Jurkat, Clone E6-1 (cell line): ENCODE measurements at regions not wholly inside any gene's neighbourhood (a gene's known extent, or its start where the extent isn't known, plus 50 kb on each side); places are given as distances from the start of the nearest gene placed in this dataset.
"Not testable (repeated sequence)": the region's sequence is repeated elsewhere in the genome, so short reads cannot be mapped to it uniquely, and the experiment has no call there.

Experiments
- DNase-seq: peaks from one replicate; pipeline ENCODE4 v3.0.0-alpha.2; 2011; ENCODE audit warnings: low read depth, low spot score
- H3K4me3 ChIP-seq: 2 replicates; pipeline ENCODE4 v1.5.1; 2011; ENCODE audit warnings: mild to moderate bottlenecking, low read length, control low read depth, moderate library complexity

DNA sequence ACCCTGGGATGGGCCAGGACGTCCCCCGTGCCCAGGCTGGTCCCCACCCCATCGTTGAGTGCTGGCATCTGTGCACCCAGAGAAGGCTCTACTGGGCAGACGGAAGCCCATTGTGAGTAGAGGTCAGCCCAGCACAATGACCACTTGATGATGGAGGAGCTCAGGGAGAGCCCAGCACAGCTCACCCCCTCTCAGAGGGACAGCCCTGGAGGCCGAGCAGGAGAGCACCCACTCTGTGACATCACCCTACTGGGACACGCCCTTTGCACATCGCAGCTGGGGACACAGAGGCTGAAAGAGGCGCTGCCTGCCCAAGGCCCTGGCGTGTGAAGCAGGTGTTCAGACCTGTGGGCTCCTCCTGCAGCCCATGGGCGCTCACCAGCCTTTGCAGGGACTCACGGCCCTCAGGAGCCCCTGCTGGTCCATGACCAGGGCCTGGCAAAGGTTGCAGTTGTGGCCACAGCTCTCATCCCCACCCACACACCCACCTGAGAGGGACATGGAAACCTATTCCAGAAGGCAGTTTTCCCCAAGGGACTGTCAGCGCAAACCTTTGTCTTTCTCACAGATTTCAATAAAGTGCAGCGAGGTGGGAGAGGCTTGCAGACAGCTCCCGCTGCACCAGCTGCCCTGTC, 67.2 kb upstream of the PPP2R2D start:
- no peak for DNase-seq
- H3K4me3 ChIP-seq = no peak overlapping the region

DNA sequence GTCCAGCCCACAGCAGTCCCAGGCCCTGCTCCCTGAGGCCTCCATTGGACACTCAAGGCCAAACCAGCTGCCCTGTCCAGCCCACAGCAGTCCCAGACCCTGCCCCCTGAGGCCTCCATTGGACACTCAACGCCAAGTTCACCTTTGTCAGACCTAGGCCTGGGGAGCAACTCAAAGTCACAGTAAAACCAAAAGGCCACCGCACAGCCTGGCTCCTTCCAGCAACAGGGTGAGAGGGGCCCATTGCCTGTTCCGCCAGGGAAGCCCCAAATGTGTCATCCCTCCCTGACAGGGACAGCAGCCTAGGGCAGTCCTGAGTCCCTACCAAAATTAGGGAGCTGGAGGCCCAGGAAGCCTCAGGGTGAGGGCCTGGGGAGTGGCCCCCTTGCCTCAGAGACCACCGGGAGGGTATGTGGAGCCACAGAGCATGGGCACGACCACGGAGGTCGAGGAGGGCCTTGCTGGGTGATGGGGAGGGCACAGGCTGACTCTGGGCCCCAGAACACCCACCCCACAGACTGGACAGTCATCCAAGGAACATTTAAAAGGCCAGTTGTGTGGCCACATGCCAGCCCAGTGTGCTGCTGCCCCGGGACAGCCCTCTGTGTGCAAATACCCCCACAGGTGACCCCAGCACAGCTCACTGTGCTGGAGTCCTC, 66.5 kb upstream of the PPP2R2D start:
- H3K4me3 ChIP-seq = no peak overlapping the region
- DNase-seq = no peak

DNA sequence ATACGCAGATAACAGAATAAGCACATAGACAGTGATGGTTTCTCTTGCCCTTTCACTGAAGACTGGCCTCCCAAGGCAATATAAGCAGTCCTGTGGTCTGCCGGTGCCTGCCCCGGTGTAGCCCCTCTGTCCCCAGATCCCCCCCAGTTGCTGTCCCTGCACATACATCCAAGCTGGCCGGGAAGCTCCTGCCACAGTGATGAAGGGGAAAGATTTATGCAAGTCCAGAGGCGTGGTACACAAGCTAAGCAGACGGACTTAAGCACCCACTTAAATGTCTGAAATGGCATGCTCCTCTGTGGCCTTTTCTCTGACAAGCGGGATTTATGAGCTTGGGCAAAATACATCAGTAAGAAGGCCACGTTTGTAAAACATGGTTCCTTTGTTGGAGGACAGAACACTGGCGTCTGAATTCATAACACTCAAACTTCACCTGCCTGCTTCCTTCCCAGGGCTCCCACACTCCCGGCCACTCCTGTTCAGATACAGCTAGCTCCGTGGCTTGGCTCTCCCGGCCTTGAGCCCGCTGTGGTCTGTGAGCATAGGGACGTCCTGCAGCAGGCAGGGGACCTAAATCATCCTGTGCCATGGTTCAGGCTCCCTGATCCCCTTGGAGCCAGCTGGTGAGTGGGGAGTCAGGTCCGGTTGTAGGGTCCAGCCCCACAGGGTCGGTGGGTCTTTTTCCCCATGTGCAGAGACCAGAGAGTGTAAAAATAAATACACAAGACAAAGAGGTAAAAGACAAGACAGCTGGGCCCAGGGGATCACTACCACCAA, 61.7 kb upstream of the PPP2R2D start:
- no peak overlapping the region for H3K4me3 ChIP-seq
- DNase-seq = no peak

DNA sequence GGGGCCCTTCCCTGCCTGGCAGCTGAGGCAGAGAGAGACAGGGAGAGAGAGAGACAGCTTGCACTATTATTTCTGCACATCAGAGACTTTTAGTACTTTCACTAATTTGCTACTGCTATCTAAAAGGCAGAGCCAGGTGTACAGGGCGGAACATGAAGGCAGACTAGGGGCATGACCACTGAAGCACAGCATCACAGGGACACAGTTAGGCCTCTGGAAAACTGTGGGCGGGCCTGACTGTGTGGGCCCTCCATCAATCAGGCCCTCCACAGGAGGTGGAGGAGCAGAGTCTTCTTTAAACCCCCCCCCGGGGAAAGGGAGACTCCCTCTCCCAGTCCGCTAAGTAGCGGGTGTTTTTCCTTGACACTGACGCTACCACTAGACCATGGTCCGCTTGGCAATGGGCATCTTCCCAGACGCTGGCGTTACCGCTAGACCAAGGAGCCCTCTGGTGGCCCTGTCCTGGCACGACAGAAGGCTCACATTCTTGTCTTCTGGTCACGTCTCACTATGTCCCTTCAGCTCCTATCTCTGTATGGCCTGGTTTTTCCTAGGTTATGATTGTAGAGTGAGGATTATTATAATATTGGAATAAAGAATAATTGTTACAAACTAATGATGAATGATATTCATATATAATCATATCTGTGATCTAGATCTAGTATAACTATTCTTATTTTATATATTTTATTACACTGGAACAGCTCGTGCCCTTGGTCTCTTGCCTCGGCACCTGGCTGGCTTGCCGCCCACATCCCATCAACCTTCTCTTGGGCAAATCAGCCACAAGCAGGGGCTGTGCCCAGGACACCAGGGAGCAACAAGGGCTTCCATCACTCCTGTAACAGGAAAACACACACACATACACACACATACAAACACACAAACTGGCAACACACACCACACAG, 60.7 kb upstream of the PPP2R2D start:
- not testable (repeated sequence) for H3K4me3 ChIP-seq, DNase-seq

DNA sequence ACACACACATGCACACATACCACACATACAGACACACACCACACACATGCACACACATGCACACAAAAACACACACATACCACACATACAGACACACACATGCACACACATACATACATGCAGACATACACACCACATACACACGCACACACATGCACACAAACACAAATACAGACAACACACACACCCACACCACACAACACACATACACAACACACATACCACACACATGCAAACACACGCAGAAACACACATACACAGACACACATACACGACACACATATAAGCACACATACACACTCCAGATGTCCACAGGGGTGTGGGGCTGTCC, 60.1 kb upstream of the PPP2R2D start:
- no peak overlapping the region for H3K4me3 ChIP-seq
- no peak for DNase-seq

DNA sequence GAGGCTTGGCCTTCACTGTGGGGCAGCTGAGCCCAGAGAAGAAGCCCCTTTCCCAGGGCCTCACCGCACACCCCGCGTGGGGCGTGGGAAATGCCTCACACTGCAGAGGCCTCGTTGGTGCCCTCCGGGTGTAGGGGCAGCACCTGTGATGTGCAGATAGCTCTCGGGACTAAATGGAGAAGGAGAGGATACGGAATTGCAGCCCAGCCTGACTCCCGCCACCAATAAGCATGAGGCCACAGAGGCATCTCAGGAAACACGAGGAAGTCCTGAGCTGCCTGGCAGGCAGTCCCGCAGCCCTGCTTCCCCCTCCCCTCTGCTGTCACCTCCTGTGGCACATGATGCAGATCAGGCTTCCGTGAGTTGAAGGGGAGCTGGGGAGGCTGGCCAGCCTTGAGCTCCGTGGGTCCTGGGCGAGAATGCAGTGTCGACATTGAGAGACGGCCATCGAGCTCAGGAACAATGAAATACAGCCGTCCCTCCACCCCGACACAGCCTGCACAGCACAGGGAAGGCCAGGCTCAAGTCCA, 59.6 kb upstream of the PPP2R2D start:
- DNase-seq = no peak

DNA sequence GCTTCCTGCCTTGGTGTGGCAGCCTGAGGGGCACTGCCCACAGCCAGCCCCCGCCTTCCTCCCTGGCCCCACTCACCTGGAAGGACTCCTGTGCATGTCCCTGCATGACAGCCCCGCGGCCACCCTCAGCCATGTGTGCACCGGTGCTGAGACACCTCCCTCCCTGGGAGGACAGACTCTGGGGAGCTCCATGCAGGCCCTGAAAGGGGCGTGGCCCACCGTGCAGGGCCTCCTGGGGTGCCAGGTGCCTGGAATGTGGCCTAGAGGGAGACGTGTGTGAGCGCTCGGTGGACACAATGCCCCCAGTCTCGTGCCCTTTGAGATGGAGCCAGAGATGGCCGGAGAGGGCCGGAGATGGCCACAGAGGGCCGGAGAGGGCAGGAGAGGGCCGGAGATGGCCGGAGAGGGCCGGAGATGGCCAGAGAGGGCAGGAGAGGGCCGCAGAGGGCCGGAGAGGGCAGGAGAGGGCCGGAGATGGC, 59.1 kb upstream of the PPP2R2D start:
- no peak for DNase-seq
- H3K4me3 ChIP-seq = no peak overlapping the region

More for the DNA sequence above, 59.6 kb upstream of the PPP2R2D start:
- no peak overlapping the region for H3K4me3 ChIP-seq

DNA sequence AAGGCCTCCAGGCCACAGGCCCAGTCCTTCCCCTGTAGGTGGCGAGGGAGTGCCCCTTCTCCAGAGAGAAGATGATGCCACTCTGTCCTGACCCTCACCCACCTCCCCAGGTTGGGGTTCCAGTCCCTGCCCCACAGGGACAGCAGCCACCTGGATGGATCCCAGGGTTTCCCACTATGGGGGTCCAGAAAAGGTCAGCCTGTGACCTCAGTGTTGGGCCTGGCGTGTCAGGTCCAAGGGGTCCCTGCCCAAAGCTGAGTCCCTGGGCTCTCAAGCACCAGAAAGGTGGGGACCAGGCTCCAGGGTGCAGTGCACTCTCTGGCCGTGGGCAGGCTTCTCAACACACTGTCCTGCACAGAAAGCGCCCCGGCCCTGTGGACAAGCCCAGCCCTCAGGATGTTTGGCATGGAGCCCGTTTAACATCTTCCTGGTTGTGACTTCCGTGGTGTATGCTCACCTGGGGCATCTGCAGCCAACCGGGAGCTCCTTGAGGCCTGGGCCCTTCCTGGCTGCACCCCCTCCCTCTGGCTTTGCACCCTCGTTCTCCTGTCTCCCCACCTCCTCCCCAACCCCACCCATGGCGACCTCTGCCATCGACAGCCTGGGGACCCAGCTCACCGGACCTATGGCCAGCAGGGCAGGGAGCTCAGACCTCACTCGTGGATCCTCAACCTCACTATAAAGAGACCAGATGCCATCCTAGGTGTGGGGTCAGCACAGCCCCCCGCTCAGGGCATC, 58.3 kb upstream of the PPP2R2D start:
- no peak overlapping the region for H3K4me3 ChIP-seq
- no peak for DNase-seq

DNA sequence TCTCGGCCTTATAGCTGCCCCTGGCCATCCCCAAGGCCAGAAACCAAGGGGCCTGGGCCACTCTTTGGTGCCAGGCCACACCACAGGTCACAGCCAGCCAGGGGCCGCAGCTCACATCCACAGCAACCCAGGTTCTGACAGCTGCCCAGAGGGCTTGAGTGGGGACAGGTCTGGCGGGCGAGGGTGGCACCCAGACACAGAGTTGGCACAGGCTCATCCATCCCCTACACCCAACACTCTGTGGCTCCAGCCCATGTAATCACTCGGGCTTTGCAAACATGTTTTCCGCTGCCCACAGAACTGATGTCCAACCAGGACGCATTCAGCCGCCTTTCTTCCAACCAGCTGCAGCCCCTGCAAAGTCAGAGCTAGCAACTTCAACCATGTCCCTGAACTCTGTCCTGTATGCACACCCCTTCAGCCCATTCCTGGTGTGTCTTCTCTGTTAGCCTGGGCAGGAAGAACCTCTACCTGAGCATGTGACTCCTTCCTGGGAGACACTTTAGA, 57.7 kb upstream of the PPP2R2D start:
- no peak for DNase-seq
- no peak overlapping the region for H3K4me3 ChIP-seq

DNA sequence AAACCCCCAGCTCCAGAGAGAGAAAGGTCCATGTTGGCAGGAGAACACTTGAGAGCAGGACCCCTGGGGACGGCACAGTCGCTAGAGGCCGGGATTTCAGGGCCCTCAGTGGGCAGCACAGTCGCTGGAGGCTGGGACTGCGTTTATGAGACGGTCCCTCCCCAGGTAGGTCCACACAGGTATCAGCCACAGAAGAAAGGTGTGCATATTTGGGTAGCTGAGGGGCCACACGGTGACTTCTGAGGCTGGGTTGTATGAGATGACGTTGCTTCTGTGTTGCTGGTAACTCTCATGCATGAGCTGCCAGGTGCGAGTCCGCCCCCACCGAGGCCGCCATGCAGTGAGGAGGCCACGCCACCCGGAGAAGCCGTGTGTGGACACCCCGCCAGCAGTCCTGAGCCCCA, 56.9 kb upstream of the PPP2R2D start:
- no peak overlapping the region for H3K4me3 ChIP-seq
- DNase-seq = no peak

DNA sequence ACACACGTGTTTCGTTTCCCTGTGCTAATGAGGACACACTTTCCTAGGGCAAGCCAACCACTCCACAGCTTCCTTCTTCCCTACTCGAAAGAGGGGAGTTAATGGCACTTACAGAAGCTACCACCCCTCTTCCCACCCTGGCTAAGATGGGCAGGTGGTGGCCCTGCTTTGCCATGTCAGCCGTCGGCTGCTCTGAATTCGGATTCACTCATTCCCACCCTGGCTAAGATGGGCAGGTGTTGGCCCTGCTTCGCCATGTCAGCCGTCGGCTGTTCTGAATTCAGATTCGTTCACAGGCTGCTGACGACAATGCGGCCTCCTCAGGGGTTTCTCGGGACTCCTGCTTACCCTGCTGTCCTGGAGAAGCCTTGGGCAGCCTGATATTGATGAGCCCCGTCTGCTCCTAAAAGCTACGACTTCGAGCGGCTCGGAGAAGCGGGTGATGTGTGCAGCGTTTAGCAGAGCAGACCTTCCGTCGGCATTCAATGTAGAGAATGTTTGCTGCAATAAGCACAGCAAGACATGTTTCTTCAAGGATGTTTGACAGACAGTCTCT, 56.2 kb upstream of the PPP2R2D start:
- DNase-seq = no peak
- no peak overlapping the region for H3K4me3 ChIP-seq

DNA sequence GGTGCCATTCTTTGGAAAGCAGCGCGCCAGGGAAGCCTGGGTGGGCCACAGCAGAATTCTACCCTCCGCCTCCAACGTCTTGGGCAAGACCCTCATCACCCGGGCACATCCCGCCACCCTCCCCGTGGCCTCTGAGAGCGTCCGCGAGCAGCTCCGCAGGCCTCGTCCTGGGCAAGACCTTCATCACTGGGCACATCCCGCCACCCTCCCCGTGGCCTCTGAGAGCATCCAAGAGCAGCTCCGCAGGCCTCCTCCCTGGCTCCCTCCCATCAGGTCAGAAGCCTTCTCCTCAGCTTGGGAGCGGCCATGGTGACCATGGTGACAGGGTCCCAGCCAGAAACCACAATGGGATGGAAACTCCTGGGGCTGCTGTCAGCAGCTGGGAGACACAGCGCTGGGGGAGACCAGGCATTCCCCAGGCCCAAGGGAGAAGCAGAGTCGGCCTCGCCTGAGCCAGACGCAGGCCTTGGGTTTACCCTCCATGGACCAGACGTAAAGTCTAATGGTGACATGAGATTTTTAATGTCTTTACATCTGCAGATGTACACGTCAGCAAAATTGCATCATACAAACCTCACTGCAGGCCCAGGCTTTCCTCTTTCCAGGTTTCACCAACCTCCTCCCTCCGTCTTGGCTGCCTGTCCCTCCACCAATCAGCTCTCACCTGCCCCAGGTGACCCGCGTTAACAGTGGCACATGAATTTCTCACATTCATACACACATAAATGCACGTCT, 55.1 kb upstream of the PPP2R2D start:
- no peak for DNase-seq
- no peak overlapping the region for H3K4me3 ChIP-seq

DNA sequence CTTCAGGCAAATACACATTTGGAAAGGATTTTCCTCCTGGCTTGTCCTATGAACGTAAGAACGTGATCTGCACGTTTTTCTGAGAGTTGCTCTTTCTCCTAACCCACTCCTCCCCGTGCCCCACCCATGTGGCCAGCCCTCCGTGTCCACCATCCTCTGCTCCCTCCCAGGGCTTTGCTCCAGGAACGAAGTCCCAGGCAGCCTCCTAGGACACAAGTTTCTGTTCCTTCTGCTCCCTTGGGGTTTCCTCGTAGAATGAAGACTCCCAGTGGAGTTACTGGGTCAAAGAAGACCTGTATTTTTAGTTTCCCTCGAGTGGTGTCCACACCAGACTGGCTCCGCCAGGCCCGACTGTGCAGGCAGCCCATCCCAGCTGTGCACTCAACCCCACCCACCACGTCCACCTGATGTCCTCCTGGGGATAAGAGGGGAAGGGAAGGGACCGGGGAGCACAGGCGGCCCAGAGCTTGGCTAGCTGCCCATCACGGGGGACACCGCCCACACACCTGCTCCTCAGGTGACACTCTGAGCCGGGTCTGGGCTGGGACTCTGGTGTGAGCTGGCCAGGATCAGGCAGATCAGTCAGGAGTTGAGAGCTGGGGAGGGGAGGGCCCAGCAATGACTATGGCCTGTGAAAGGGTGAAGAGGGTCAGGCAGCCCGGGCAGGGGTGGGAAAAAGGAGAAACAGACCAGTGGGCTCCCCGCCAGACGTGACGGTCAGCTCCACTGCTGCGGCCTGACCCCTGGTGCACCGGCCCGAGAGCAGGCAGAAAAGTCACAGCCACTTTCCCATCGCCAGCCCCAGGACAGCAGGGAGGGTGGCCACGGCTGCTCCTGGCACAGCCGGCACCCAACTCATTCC, 54.3 kb upstream of the PPP2R2D start:
- no peak for DNase-seq
- no peak overlapping the region for H3K4me3 ChIP-seq

DNA sequence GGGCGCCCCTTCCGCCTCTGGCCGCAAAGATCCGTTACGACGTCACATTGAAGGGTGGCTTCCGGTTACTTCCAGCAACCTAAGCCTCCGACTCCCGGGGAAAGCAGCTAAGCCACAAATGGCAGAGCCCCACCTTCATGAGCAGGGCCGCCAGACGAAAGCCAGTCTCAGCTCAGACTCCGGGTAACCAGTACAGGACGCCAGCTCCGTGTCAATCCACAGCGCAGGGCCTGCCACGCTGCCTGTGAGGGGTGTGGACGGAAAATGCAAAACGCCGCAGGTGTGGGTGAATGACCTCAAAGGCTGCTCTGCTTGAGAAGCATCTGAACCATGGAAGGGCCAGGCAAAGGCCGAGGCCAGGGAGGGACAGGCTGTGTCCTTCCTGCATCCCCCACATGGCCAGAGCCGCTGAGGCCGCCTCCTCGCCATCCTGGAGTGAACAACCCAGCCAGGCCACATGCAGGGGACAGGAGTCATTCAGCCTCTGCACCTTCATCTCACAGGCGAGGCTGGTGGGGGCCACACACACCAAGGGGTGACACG, 53.5 kb upstream of the PPP2R2D start:
- no peak for DNase-seq
- H3K4me3 ChIP-seq = no peak overlapping the region

DNA sequence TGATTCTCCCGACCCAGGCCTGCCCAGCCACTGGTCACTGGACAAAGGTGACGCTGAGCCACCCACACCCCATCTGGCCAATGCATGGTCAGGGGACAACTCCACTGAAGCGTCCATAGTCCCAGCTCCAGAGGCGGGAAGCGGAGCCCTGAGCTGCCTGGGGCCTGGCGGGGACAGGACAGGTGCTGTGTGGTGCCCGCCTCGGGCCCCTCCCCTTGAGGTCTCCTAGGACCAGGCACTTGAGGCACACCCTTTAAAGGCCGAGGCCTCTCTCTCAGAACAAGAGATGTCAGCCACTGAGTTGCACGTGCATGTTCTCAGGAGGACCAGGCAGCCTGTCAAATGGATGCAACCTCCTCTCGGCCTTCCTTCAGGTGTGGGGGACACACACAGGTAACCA, 52.5 kb upstream of the PPP2R2D start:
- no peak for DNase-seq
- H3K4me3 ChIP-seq = no peak overlapping the region
